Activated naive CD8-positive, alpha-beta T cell treated with anti-CD3 and anti-CD28 coated beads, Interleukin-2, amount 50 U/mL, for 16 hours (primary cell): ENCODE measurements at regions not wholly inside any gene's neighbourhood (a gene's known extent, or its start where the extent isn't known, plus 50 kb on each side); places are given as distances from the start of the nearest gene placed in this dataset.

Experiments
- DNase-seq: peaks from one replicate; pipeline ENCODE4 v3.0.0-alpha.2; 2020; ENCODE audit warnings: low read depth, low spot score

- DNase-seq = no peak
These were observed 129.9 kb downstream of the KLF13 start for GRCh38 chr15:31456354-31457060.

DNA sequence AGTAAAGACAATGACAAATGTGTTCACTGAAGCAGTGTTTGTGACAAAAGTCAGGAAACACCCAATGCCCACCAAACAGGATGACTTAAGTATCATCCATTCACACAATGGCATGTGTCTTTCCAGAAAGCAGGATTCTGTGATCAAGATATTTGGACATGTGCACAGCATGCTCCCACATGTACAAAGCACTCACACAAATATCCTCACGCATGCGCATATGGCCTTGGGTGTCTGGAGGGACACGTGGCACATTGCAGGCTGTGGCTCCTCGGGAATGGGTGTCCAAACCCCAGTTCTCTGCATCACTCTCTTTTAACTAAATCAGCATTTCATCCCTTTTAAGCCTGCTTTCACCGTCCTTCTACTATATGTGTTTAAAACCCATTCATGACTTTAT lies 130.5 kb downstream of the KLF13 start:
- DNase-seq = no peak

GRCh38 chr15:31457631-31458526 lies 131.2 kb downstream of the KLF13 start:
- DNase-seq = no peak

GRCh38 chr15:31458596-31459399 lies 132.2 kb downstream of the KLF13 start:
- DNase-seq = no peak

- no peak for DNase-seq
These were observed 132.7 kb downstream of the KLF13 start for GRCh38 chr15:31459400-31459748.

DNA sequence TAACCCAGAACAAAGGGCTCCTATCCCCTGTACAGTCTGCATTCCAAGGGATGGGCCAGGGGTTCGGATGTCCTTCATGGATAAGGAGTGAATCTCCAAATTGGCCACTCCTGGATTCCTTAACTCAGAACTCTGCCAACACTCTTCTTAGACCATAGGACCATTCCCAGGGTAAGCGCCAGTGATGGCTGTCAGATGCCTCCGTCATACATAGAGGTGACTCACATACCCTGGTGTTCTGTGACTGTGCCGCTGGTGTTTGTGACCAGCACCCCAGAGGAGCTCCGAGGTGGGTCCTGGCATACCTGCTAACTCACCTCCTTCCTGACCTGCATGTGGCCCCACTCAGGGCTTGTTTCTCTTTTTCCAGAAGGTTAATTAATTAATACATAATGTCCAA lies 134.7 kb downstream of the KLF13 start:
- no peak for DNase-seq

GRCh38 chr15:31461911-31462480 lies 135.4 kb downstream of the KLF13 start:
- DNase-seq = no peak

- DNase-seq = no peak
These were observed 137.0 kb downstream of the KLF13 start for GRCh38 chr15:31463521-31464102.

- DNase-seq = no peak
These were observed 137.8 kb downstream of the KLF13 start for GRCh38 chr15:31464216-31465082.

- DNase-seq = no peak
These were observed 138.7 kb downstream of the KLF13 start for GRCh38 chr15:31465083-31465955.

DNA sequence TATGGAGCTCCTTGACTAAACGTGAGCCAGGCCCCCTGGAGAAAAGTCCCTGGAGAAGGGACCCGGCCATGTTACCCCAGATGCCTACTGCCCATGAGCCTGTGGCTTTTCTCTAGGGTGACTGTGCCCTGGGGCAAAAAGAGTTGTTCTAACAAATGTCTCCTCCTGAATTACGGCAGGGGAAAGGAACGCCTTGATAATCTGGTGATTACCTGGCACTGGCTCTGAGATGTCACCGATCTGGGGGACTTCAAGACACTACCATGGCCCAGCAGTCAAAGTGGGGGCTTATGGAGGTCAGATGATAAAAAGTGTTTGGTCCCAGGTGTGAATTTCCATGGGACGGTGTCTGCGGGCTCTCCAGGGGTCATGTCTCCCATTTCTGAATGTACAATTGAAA lies 140.7 kb downstream of the KLF13 start:
- no peak for DNase-seq

- no peak for DNase-seq
These were observed 142.5 kb downstream of the KLF13 start for GRCh38 chr15:31468911-31469785.

DNA sequence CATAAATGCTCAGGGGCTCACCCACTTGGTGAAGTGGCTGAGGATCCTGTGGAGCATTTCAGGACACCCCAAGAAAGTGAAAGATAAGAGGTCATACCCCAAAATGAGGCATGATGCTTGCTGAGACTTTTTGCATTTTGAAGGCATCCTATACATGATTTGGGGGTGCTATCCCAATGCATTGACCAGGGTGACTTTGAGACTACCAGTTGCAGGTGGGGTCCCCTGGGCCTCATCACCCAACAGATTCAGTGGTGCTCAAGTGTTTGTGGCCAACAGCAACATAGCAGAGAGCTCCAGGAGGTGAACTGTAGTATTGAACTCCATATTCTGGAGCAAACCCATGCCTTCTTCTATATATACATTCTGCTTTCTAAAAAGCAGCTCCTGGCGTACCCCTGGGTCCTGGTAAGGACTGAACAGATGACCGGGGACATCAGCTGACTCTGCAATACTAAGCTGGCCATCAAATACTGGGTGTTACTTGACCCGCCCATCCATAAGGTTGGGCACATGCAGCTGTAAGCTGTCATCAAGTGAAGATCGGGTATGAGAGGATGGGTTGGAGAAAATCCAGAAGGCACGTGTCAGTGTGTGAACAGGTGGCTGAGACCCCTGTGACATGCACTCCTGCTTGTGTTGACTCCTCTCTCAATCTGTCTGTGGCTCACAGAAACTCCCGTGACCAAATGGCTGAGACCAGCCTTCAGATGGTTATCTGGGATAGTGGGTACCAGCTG lies 143.3 kb downstream of the KLF13 start:
- DNase-seq = no peak

DNA sequence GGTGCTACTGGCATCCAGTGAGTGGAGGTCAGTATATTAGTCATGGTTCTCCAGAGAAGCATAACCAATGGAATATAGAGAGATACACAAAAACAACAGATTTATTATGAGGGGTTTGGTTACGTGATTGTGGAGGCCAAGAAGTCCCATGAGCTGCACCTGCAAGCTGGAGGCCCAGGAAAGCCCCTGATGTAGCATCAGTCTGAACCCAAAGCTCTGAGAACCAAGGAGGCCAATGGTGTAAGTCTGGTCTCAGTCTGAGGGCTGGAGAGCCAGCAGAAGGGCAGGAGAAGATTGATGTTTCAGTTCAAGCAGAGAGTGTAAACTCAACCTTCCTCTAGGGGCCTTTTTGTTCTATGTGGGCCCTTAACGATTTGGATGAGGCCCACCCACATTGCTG lies 144.1 kb downstream of the KLF13 start:
- no peak for DNase-seq

GRCh38 chr15:31471731-31472430 lies 145.2 kb downstream of the KLF13 start:
- no peak for DNase-seq

DNA sequence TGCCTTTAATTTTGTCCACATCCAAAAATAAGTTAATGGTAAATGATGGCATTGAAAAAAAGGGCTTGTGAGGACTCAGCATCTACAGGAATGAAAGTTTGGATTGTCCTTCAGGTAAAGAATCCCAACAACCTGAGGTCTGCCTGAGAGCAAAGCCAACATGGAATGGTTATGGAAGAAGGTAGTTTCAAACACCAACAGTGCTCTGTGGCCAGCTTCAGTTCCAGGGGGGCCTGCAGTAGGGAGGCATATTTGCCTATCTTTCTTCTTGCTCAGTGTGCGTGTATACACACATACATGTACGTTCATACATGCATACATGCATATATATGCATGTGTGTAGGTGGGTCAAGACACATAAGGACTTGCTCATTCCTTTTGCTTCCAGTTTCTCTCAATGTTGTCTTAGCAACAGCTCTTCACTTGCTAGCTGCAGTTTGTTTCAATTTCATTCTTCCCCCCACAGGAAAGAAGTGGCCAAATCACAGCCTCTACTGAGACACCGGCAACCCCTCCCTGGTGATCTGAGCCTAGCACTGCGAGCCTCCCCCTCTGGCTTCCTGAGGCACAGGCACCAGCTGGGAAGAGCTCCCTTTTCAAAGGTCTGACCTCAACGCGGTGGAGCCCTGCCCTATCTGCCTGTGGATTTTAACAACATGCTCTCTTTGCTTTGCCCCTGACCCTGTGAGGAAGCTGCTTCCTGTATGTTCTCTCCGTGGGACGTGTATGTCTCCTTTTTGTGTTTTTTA lies 146.2 kb downstream of the KLF13 start:
- no peak for DNase-seq
